GM19043 (cell line): ENCODE measurements at regions not wholly inside any gene's neighbourhood (a gene's known extent, or its start where the extent isn't known, plus 50 kb on each side); places are given as distances from the start of the nearest gene placed in this dataset.

Experiments
- ATAC-seq: cut with Tn5 transposase; IDR thresholded peaks from one replicate; pipeline ENCODE4 v1.9.1; 2021; ENCODE audit warnings: low read depth; ENCODE audit not compliant: unreplicated experiment

DNA sequence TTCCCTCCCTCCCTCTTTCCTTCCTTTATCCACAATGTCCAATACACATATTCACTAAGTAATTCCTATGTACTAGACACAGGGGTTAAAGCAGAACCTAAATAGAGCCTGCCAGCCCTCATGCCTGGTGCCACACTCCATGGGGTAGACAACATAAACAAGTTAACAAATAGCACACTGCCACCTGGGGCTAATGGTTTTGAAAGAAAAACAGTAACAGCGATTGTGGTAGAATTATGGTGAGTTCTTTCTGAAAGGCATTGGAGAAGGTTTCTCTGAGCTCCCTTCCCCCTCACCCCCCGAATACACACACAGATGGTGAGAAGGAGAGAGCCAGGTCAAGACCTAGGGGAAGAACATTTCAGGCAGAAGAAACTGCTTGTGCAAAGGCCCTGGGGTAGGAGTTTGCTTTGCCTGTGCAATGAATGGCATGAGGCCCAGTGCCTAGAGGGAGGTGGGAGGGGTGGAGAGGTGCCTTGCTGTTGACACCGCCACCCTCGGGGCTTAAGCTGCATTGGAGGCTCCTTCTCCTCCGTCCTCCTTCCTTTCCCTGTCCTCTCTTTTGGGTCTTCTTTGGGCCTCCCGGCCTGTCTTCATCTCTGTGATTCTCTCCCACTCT is 502.4 kb upstream of the SULF2 start:
- ATAC-seq: no peak

DNA sequence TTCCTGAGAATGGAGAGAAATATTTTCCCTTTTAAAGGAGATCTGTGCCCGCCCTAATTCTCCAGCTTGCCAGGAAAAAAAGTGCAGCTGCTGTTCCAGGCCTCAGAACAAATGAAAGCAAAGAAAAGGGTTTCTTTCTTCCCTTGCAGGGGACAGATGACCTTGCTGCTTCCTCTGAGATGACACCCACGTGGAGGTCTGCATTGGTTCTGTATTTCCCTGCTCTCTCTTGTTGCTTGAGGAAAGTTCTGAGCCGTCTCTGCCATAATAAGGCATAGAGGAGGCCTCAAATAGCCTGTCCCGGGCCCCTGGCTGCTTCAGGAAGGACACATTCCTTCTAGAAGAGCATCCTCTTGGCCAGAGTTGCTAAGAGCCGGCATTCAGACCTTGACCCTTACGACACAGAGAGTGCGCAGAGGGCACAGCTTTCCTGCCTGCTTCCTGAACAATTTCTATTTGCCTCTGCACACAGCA is 501.8 kb upstream of the SULF2 start:
- ATAC-seq: no peak

DNA sequence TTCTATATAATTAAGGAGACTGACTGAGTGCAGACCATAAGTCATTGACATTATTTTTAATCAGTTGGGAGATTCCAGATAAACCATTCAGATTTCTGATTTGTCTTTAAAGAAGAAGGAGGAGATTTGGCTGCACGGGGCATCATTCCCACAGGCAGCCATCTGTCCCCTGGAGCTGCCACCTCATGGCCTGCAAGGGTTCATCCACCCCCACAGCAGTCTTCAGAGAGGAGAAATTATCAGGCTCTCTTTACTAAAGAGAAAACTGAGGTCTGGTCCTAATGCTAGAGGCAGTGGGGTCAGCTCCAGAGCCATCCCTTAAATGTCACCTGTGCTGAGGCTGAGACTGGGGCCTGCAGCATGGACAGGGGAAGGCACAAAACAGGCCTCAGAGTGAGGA is 501.3 kb upstream of the SULF2 start:
- ATAC-seq: no peak

DNA sequence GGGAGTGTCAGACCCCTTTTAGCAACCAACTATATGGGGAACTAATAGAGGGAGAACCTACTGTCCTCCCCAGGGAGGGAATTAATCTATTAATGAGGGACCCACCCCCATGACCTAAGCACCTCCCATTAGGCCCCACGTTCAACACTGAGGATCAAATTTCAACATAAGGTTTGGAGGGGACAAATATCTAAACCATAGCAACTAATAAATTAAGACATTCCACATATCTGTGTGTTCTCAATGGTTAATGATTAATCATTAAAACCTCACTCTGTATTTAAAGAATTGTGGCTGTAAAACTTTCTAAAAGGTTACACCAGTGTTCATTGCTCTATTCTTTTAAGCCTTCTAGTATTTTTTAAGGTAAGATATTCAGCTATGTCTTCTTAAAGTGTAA is 500.4 kb upstream of the SULF2 start:
- no peak for ATAC-seq

DNA sequence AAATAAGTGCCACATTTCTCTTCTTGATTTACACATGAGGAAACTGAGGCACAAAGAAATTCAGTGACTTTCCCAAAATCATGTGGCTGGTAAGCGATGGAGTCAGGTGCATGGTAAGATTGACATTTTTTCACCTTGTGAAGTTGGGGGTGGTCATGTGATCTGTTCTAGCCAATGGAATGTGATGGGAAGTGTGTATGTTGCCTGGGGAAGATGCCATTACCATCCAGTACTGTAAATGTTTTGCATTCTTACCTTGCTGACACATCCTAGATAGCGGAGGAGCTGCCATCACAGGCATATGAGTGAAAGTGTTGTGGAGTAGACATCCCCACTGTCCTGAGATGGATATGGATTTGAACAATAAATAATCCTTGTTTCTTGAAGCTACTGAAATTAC is 499.6 kb upstream of the SULF2 start:
- ATAC-seq: no peak

- ATAC-seq: no peak
Measured at GRCh38 chr20:48284315-48284714, 499.0 kb upstream of the SULF2 start.

GRCh38 chr20:48283470-48284110 is 498.3 kb upstream of the SULF2 start:
- no peak for ATAC-seq

- no peak for ATAC-seq
Measured at GRCh38 chr20:48282591-48283228, 497.4 kb upstream of the SULF2 start.

GRCh38 chr20:48281501-48281900 is 496.2 kb upstream of the SULF2 start:
- no peak for ATAC-seq

DNA sequence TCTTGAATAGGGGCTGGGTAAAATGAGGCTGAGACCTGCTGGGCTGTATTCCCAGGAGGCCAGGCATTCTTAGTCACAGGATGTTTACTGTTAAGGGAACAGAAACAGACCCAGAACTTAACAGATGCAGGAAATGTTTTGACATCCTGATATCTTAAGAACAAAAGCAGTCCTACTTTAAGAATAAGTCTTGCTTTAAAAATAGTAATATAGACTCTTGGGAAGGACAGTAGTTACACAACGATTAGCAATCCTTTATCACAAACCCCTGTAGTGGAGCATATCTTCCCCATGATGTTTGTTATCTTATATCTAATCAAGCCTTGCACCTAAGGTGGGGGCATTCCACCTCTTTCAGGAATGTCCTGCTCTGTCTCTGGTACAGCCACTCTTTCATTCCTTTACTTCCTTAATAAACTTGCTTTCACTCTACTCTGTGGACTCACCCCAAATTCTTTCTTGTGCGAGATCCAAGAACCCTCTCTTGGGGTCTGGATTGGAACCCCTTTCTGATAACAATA is 493.7 kb upstream of the SULF2 start:
- ATAC-seq: no peak

GRCh38 chr20:48277266-48277665 is 492.0 kb upstream of the SULF2 start:
- no peak for ATAC-seq

DNA sequence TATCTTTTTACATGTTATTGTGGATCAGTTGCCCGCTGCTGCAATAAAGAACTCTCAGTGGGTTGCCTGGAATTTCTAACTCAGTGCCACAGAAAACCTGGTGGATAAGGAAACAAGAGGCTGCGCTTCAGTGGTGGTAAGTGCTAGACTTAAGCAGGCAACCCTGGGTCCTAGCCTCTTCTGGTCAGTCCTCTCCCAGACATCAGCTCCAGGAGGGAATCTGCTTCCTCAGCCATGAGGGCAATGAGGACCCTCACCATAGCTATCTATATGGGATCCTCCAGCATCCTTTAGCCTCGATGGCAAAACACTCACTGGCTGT is 490.7 kb upstream of the SULF2 start:
- ATAC-seq: no peak

- no peak for ATAC-seq
Measured at GRCh38 chr20:48275286-48276020, 490.2 kb upstream of the SULF2 start.

- no peak for ATAC-seq
Measured at GRCh38 chr20:48273843-48274242, 488.6 kb upstream of the SULF2 start.

DNA sequence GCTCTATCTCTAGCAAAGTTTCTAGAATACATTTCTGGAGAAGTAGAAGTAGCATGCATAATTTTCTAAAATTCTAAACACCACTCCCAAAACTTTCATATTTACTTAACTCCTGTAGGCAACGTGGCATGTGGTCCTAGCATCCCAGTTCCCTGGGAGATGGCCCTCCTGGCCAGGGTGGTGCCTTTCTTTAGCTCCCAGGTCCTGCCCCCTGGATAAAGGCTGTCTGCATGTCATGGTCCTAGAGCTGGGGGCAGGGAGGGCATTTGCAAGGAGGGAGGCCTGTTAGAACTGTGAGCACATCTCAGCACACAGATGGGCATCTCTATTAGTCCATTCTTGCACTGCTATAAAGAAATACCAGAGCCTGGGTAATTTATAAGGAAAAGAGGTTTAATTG is 485.6 kb upstream of the SULF2 start:
- ATAC-seq: no peak

DNA sequence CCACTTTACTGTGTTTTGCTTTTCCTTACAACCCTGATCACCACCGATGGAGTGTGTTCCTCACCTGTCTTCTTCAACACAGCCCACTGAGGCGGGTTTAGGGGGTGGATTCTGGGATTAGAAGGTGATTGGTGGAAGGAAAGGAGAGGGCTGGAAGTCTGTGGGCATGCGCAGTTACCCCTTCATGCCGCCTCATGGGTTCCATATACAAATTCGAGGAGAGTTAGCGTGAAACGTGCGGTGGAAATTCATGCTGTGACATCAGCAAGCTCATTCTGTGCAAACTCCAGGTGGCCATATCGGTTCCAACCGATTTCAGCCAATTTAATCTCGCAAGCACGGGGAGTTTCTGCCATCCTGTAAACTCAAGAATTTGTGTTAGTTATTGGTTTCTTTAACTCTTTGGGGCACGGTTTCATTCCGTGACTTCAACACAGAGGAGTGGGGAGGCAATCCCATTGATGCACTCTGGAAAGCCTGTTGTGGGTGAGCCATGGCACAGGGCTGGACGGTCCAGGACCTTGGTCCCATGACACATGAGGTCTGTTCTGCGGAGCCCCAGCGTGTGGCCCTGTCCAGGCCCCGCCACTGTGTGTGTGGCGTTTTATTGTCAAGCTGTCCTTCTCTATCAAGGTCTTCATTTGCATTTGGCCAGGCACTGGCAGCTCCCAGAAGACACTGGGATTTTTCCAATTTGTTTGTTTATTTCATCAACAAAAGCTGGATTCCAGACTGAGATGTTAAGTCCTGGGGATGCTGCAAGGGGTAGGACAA is 482.8 kb upstream of the SULF2 start:
- no peak for ATAC-seq

- ATAC-seq: no peak
Measured at GRCh38 chr20:48266571-48266970, 481.3 kb upstream of the SULF2 start.

GRCh38 chr20:48265791-48266190 is 480.5 kb upstream of the SULF2 start:
- ATAC-seq: no peak

DNA sequence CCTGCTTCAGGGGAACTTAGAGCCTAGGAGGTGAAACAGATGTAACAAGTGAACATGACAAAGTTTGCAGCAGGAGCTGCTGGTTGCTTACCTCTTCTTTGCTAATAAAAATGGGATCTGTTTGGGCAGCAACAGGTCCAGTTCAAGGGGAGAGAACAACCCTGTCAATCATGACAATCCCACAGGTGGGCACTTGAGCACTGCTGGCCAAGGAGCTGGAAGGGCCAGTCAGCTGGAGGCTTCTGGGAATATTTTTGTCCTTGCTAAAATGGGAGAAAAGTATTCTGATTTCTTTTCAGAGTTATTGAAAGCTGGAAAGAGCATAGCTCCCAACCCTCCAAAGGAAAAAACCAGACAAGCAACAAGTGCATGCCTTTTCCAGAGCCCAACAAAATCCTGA is 477.7 kb upstream of the SULF2 start:
- ATAC-seq: no peak

GRCh38 chr20:48262466-48262865 is 477.2 kb upstream of the SULF2 start:
- ATAC-seq: no peak
